NCI-H748 (cell line): ENCODE measurements at regions not wholly inside any gene's neighbourhood (a gene's known extent, or its start where the extent isn't known, plus 50 kb on each side); places are given as distances from the start of the nearest gene placed in this dataset.

Source experiments
- DNase-seq: peaks from one replicate; lab custom pipeline; 2025; ENCODE audit not compliant: unreplicated experiment; lab: John Stamatoyannopoulos, UW

DNA sequence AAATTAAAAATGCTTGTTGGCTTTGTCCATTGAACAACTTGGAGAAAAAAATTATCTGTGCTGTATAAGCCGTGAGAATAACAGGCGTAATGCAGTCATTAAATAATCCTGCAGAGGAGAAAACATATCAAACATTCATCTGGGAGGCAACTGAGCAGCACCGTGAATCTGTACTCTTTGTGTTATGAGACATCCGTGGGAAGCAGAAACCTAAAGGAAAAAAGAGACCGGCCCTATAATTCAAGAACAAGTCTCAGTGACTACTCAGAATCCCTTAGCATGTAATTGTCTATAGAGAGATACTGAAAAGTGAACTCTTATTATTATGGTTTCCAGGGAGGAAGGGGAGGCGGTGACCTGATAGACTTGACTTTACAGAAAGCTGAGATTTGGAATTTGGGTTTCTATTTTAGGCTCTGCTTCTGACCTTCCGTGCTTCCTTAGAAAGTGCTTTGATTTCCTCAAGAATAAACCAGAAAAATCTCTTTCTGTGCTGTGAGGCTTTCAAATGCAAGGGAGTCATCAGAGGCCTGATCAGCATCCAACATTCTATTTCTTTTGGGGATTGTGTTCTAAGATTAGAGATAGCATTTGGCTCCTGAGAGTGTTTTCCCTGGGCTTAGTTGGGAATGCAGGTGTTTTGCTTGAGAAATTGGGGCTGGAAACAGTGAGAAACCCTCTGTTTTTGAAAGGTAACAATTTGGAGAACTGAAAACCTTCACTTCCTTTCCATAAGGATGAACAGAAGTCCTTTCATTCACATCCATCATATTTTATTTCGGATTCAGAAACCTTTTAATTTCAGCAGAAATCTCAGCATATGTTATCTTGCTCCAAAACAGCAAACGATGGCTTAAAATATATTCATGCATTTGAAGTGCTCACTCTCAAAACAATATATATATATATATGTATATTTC is 296.7 kb downstream of the CSNK1G3 start:
- DNase-seq, result no peak

DNA sequence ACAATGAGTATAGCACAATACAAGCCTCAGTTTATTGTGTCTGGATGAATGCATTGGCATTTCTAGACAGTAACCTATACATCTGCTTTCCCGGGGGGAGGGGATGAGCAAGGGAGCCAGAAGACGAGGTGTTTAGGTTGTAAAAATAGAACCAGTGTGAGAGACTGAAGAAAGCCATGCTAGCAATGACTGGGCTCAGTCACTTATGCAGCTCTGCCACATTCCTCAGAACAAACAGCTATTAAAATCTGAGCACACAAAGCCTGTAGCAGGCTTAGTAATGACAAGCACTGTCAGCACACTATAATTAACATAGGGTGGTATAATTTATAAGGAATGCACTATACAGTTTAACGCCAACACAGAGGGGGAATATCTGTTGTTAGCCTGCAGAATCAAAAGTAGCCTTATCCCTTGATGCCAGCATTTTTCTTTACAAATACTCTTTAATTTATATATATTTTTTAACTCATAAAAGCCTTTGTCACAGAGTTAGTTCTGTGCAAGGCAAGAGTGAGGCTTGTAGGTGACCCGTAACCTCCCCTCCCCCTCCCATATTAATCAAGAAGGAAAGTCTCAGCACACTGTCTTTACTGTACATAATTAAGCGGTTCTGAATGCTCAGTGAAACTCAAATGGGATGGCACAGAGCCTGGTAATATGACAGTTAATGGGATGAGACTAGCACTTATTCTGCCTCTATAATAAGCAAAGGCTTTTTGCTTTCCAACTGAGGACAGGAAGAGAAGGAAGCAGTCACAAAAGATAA is 295.4 kb downstream of the CSNK1G3 start:
- DNase-seq, result peak; percentile 82

DNA sequence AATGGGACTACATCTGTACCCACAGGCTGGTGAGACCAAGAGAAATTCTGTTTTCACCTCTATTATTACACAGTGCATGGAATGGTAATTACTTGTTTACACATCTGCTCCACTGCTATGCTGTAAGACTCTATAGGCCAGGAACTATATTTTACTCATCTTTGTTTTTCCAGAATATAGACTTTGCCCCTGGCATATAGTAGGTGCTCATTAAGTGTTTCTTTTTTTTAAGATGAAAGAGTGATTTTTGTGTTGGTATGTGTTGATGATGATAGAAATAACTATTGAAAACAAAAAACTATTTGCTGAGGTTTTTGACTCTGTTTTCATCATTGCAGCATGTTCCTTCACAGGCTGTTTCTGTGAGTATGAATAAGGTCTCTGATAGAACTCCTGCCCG is 294.7 kb downstream of the CSNK1G3 start:
- DNase-seq, result no peak

DNA sequence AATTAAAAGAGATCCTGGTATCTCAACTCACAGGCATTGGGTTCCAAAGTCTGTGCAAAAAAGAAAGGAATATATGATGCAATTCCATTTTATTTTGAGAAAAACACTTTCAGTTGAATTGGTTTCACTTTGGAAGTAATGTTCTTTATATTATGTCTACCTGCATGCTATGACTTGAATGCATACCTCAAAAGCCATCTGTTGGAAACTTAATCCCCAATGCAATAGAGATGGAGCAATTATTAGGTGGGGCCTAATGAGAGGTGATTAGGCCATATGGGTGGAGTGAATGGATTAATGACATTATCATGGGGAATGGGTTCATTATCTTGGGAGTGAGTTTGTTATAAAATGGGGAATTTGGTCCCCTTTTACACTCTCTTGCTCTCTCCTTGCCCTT is 293.3 kb downstream of the CSNK1G3 start:
- no peak for DNase-seq

DNA sequence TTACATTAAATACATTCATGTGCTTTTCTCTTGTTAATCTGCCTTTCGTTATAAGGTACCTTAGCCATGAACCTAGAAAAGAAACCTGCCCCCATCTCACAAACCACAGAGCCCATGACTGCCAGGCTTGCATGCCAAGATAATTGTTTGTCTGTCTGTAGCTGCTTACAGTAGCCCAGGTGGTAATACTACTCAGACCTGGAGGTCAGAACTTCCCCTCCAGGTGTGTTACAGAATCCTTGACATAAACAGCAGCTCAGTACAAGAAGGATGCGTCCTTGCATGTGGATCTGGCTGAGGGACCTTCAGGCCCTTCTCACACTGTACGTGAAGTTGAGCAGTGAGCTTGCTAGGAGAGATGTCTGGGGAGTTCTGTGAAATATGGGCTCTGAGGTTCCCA is 291.4 kb downstream of the CSNK1G3 start:
- no peak for DNase-seq

DNA sequence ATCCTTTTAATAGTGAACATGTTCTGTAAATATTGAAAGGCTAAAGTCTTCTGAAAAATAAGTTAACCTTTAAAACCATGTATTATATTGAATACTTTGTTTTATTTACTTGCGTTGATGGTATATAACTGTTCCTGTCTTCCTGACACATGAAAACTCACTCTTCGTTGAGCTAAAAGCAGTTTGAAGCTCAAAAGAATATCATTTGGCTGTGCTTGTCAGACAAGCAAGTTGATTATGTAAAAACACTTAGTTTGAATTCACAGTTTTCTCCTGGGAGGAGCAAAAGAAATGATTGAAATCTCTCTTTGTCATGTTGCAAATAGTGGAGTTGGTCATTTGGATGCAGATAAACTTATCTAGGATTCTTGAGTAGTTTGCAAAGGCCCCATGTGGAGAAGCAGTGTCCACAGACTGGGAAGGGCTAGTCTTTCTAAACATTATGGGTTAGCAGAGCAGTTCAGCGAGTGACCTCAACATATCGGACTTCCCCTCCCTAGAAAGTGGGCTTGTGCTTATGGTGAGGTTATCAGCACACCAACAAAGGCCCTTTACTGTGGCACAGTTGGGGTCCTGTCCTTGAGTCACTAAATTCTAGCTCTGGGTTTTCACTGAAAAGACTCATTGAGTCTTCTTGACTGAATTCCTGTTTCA is 290.4 kb downstream of the CSNK1G3 start:
- no peak for DNase-seq

DNA sequence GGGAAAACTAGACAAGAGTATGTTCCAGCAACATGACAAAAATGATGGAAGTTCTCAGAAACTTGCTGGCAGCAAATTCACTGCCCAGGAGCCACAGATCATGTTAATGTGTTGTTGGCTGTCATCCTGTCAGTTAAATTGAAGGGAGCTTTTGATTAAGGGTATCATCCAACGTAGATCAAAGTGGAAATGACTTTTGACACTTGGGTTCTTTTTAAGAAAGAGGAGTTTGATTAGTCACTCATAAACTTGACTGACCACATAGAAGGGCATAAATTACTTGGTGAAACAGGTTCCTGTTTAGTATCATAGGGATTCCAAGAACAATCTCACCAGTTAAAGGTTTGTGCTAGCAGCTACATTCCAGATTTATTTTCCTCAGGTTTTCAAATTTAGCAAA is 288.7 kb downstream of the CSNK1G3 start:
- no peak for DNase-seq

DNA sequence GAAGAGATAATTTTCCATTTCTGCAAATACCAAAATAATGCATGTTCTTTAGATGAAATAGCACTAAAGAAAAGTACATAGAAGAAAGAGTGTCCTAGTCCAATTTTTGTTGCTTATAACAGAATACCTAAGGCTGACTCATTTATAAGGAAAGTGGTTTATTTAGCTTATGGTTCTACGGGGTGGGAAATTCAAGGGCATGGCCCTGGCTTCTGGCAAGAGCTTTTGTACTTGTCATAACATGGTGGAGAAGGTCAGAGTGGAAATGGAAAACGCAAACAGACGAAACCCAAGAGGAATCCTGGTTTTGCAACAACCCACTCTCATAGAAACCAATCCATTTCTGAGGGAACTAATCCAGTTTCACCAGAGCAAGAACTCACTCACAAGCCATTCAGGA is 283.7 kb downstream of the CSNK1G3 start:
- DNase-seq, result no peak

DNA sequence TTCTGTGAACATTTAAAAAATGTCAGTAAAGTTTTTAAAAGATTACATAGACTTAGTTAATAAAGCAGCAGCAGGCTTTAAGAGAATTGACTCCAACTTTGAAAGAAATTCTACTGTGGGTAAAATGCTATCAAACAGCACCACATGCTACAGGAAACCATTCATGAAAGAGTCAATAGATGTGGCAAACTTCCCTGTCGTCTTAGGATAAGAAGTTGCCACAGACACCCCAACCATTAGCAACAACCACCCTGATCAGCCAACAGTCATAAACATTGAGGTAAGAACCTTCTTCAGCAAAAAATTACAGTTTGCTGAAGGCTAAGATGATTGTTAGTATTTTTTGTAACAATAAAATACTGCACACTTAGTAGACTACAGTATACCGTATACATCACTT is 278.2 kb downstream of the CSNK1G3 start:
- DNase-seq, result no peak

DNA sequence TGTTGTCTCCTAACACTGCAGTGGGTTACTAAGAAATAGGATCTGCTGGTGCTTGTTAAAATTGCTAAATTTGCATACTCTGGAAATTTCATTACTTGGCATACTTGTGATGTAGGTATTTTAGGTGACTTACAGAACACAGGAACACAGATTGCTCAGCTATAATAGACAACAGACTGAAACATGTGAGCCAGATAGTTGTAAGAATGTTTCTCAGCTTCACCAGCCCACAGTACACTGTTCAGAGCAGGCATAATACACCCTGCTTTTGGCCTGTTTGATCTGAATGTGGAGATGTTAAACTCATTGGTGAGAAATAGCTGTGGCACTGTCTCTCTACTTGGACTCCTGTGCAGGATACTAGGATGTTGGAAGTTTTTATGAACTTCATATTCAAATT is 275.7 kb downstream of the CSNK1G3 start:
- DNase-seq, result no peak

DNA sequence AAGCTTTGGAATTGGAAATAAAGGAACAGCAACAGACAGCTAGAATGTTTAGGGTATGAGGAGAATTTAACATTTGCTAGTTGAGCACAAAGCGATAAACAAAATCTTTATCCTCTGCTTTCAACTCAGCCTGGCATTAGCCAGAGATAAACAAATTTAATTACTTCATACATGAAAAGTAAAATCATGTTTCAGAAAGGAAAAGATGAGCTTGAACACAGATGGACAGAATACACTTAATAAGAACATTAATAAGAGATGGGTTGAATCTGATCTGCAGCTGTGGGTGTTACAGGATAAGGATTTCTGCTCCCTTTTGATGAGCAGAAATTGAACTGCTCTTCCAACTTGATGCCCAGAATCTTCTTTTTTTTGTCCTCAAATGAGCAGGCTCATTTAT is 275.2 kb downstream of the CSNK1G3 start:
- DNase-seq, result no peak

DNA sequence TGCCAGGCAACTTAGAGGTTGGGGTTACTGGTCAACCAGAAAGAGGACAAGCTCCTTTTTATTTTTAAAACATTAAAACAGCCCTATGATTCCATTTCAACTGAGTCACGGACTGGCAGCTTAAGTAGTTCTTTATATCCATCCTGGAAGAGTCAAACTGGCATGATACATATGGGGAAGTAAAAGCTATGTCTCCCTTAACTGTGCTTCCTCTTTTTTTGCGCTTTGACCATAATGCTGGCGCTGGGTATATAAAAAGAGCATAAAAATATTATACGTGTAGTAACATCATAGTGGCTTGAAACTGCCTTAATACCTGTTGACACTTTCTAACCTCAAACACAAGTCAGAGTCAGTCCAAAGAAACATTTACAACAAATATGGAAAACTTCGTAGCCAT is 274.4 kb downstream of the CSNK1G3 start:
- no peak for DNase-seq

DNA sequence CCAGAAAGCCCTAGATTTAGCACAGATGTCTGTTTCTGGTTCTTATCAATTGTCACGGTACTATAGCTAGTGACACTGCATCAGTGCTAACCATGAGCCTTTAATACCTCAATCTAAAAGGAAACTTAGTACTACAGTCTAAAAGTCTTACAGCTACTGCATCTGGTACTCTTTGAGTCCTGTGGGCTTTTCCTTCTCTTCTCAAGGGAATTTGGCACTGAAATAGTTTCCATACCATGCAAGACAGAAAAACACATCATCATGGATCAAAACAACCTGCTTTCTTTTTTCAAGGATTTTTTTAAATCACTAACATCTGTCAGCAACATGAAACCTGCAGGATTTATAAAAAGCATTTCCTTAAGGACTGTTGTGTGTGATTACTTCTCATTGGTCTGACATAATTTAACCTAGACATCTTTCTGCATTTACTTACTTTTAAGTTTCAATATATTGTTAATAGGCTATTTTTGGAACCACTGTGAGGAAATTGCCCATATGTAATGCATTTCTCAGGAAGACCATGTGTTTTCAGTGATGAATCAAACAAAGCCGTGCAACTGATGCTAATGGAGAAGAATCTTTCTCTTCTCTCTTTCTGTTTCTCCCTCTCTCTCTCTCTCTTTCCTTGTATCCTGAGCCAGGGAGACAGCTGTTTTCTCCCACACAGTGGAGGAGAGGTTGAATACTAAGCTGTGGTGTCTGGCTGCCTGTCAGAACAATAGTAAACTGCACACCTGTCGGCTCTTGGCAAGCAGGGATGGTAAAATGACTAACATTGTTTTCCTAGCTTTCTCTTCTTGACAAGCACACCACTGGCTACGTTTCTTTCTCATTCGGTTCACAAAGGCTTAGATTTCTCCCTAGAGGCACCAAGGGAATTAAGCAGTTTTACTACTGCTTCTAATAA is 273.4 kb downstream of the CSNK1G3 start:
- peak; percentile 92 for DNase-seq

DNA sequence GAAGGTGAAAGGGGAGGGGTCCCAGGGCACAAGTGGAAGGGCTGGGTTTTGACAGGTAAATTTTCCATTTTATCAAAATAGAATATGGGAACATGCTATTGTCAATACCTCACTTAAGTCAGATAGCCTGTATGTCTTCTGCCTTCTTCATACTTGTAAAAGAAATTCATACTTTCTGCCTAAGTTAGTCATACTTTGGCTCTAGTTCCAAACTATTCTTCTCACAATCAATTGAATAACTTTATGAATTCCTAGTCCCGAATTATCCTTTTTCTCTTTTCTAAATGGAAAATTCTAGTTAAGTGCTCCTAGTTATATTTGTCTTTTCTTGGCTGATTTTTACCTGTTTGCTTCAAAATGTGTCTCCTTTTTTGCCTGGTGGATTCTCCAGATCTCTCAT is 271.4 kb downstream of the CSNK1G3 start:
- DNase-seq, result no peak

DNA sequence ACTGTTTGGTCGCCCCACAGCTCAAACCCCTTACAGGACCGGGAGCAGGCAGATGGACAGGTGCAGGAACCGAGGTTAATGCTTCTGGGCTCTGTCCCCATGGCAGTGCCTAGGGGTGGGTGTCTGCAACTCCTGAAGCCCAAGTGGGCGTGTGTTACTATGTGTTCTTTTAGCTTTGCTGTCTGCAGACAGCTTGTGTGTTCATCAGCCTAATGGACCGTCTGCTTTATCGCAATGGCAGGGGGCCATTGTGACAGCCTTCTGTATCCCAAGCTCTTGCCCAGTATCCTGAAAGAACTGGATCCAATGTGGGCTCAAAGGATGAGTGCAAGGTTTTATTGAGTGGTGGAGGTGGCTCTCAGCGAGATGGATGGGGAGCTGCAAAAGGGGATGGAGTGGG is 266.7 kb downstream of the CSNK1G3 start:
- no peak for DNase-seq

DNA sequence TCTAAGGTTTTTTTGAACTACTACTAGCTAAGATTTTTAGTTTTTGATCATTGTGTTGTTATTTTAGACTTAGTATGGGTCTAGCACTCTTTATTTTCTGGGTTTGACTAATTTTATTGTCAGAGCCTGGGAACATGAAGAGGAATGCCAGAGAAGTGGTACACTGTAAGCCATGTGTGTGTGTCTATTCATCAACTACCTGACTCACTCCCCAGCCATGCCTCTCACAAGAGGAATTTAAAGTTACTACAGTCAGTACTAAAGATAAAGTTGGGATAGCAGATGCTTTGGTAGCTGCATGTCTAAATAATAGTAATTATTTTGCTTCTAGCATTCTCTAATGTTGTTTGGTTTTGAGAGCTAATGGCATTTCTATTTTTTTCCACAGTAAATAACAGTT is 264.8 kb downstream of the CSNK1G3 start:
- no peak for DNase-seq

DNA sequence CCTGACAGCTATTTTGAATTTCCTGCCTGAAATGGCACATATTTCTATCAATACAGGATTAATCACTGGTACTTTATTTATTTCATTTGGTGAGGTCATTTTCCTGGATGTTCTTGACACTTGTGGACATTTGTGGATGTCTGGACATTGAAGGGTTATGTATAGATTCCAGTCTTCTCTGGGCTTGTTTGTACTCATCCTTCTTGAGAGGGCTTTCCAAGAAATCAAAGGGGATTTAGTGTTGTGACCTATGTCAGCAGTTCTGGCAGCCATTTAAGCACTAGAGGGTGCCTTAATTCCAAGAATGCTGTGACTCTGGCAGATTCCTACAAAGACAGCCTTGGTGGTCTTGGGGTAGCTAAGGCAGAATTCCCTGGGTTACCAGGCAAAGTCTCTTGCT is 259.7 kb downstream of the CSNK1G3 start:
- no peak for DNase-seq

DNA sequence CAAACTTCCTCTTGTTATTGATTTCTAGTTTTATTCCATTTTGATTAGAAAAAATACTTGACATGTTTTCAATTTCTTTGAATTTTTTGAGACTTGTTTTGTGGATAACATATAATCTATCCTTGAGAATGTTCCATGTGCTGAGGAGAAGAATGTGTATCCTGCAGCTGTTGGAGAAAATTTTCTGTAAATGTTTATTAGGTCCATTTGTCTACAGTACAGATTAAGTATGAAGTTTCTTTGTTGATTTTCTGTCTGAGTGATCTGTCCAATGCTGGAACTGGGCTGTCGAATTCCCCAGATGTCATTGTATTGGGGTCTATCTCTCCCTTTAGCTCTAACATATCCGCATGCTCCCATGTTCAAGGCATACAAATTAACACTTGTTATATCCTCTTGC is 251.2 kb downstream of the CSNK1G3 start:
- DNase-seq, result no peak

DNA sequence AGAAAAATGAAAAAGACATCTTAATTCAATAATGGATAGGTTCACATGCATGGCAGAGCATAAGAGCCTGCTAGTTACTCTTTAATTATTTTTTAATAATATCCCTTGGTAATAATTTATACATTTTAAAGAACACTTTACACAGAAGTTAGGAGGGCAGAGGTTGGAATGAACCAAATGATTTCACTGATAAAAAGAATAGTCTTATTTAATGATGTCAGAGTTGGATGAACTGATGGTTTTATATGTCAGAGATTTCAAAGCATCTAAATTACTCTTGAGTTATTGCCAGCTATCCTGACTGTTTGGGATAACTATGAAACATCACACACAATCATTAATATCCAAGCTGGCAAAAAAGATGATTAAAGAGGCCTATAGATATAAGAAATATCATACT is 244.8 kb downstream of the CSNK1G3 start:
- DNase-seq, result no peak

DNA sequence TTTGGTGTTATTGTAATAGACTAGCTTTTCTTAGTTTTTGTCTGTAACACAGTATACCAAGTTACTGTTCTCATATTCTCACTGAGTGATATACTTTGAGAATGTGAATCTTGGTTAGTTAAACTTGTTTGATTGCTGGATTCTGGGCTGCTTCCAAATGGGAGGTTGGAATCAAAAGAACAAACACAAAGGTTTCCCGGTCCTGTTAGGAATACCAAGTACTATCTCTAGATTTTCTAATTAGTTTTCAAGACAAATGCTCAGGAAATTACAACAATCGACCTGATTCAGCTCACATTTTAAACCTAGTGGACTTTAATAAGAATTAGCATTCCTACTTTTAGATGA is 244.3 kb downstream of the CSNK1G3 start:
- DNase-seq, result no peak
